Glomerular endothelial cell (primary cell): ENCODE measurements at regions not wholly inside any gene's neighbourhood (a gene's known extent, or its start where the extent isn't known, plus 50 kb on each side); places are given as distances from the start of the nearest gene placed in this dataset.
"Not testable (repeated sequence)": the region's sequence is repeated elsewhere in the genome, so short reads cannot be mapped to it uniquely, and the experiment has no call there.

Experiments used
- DNase-seq: peaks from one replicate; pipeline ENCODE4 v3.0.0-alpha.2; 2011; ENCODE audit warnings: low read depth, low spot score; ENCODE audit errors: extremely low read depth

DNA sequence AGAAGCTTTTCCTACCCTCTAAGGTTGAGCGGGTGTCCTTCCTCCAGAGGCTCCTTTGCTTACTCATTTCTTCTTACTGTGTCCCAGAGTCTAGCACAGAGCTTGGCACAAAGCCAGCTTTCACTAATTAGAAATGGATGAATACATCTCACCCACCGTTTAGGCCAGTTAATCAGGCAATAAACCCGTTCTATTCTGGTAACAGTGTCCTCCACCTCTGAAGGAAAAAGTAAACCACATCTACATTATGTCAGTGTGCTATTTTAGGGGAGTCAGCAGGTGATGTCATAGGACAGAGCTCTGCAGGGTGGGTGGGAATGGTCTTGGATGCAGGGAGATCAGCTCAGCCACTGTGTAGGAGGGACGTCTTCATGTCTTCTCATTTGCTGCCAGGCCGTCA, 109.2 kb downstream of the OSTF1 start:
- DNase-seq: no peak

DNA sequence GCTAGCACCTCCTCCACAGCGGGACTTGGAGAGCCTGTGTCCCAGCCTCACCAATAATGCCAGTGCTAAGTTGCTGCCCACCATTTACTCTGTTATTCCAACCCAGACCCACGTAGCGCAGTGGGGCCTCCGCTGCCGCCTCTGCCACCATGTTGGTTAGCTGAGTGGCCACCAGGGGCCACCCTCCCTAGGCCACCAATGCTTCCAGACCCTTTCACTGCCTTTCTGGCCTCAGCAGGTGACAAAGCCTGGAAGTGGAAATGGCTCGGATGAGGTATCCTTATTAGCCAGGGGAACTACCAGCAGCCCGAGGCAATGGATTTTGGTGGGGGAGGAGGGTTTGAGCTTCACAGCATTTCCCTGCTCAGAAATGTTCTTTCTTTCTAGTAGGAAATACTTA, 110.1 kb downstream of the OSTF1 start:
- no peak for DNase-seq

DNA sequence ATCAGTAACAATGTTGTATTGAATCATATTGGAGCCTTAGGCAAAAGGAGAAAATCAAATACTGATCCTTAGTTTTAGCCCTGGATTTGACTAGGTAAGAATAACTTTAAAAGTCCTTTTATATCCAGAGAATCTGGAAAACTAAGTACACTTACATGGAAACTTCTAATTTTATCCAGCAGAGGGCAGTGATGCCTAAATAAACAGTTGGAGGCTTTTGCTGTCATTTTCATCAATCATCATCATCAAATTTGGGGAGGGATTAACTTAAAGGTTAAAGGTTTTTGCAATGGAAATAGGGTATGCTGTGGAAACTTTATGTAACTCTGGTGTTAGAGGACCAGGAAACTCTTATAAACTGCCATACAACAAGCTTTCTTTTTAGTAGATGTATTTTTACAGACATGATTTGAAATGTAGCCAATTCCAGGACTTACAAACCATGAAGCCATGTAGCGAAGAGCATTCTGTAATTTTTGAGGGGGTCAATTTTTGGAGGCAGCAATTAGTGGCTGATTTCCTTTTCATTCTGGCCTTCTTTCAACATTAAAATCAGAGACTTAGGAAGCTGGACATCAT, 112.7 kb downstream of the OSTF1 start:
- peak; percentile 50 for DNase-seq

DNA sequence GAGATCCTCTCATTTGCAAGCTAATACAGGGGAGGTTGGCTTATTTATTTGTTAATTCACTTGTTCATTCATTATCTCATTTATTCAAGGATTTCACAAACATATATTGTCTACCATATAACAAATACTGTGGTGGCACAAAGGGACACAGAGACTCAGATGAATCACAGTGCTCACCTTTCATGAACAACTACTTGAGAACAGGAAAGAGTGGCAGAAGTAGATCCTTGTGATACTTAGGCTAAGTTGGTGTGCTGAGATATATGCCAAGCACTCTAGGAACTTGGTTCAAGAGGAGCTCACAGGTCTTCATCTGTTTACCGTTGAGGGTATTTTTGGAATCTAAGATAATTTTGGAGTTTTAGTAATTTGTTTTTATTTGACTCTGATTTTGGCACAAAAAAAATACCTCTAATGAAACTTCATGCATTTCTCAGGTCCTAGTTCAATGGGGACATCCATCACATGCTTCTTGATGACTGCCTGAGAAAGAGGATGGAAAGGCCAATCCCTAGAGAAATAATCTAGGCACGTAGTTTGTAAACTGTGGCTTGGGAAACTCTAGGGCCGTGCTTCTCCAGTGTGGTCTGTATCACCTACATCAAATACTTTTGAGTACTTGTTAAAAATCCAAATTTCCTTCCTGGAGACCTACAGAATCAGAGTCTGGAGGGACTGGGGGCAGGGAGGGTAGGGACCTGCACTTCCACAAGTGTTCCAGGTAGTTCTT, 113.3 kb downstream of the OSTF1 start:
- DNase-seq: no peak

DNA sequence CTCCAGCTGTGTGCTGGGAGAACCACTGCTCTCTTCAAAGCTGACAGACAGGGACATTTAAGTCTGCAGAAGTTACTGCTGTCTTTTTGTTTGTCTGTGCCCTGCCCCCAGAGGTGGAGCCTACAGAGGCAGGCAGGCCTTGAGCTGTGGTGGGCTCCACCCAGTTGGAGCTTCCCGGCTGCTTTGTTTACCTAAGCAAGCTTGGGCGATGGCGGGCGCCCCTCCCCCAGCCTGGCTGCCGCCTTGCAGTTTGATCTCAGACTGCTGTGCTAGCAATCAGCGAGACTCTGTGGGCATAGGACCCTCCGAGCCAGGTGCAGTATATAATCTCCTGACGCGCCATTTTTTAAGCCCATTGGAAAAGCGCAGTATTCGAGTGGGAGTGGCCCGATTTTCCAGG, 119.7 kb downstream of the OSTF1 start:
- not testable (repeated sequence) for DNase-seq

DNA sequence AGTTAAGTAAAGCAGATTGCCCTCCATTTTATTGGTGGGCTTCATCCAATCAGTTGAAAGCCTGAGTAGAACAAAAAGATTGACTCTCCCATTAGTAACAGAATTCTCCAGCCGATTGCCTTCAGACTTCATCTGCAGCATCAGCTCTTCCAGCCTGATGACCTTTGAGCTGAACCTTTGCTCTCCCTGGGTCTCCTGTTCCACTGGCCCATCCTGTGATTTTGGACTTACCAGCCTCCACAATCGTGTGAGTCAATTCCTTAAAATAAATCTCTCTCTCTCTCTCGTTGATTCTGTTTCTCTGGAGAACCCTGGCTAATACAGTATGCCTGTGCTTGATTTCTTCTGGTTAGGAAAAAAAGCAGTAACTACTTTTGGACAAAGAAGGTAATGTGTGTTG, 121.9 kb downstream of the OSTF1 start:
- no peak for DNase-seq

DNA sequence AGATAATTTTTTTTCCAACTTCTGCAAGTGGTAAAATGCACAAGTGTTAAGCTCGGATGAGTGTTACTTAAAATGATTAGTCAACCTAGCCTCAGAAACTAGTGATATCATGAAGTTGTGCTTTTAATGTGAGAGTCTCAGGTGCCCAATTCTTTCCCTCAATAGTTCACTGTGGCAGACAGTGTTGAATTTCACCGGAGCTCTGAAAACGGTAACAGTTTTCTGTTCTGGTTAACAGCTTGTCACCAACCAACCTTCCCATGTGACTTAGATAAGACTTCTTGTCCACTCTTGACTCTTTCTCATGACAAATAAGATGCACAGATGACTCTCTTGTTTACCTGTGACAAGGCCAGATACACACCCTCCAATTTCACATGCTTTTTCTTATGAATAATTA, 125.5 kb downstream of the OSTF1 start:
- no peak for DNase-seq

DNA sequence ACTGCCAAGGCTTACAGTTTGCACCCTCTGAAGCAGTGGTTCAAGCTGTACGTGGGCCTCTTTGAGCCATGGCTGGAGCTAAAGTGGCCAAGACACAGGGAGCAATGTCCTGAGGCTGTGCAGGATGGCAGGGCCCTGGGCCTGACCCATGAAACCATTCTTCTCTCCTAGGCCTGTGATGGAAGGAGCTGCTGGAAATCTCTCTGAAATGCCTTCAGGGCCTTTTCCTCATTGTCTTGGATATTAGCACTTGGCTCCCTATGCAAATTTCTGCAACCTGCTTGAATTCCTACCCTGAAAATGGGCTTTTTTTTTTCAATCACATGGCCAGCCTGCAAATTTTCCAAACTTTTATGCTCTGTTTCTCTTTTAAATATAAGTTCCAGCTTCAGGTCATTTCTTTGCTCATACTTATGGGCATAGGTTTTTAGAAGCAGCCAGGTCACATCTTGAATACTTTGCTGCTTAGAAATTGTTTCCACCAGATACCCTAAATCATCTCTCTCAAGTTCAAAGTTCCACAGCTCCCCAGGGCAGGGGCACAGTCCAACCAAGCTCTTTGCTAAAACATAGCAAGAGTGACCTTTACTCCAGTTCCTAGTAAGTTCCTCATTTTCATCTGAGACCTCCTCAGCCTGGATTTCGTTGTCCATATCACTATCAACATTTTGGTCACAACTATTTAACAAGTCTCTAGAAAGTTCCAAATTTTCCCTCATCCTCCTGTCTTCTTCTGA, 138.3 kb downstream of the OSTF1 start:
- DNase-seq: no peak

DNA sequence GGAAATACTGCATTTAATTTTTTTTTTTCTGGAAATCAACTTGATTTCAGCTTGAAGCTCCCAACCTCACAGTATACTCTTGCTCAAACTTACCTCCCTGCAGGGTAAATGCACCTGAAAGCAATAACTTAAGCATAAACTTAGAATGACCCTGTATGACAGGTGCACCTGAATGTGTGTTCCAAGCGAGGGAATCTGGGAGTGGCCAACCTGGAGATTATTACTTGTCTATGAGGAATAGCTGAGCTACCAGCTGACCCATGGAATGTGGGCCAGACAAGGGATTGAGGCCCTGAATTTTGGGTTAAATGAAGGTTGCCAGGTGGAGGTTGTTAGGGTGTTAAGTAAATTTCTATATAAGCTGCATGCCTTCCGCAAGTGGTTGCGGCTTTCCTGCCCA, 140.6 kb downstream of the OSTF1 start:
- no peak for DNase-seq

DNA sequence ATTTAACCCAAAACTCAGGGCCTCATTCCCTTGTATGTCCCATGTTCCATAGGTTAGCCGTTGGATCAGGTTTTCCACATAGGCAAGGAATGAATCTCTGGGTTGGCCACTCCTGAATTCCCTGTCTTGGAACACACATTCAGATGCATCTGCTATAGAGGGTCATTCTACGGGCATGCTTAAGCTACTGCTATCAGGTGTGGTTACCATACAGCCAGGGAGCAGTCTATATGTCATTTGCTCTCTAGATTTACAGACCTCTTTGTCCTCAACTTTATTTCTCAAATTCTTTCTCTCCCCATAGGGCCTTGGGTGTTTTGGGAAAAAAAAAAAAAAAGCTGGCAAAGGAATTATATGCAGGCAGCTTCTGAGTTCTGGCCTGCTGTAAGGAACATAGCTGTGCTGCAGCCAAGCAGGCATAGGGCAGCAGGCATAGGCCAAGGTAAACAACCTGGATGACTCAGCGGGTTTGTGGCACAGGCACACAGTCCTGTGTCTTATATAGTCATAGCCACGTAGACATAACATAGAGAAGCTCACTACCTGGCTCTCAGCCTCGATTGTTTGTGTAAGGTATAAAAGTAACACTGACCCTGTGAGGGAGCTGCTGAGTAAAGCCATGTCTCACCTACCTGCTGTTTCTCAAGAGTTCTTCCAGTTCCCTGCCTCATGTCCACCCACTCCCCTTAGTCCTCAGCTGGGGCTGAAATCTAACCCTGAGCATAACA, 141.5 kb downstream of the OSTF1 start:
- DNase-seq: no peak

DNA sequence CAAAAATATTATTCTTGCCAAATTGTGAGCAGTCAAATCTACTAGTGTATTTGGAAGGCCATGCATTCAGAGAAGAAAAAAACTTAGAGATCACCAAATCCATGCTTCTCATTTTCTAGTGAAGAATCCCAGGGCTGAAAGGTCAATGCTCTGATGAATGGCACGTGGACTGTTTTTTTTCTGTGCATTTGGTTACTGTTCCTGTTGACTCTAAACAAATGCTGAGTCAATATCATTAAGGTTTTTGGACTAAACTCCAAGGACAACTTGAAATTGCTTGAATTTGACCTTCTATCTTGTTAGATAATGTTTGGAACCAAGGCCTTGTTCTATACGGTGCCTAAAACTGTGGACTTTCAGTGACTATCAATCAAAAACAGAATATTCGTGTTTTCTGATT, 142.2 kb downstream of the OSTF1 start:
- no peak for DNase-seq

DNA sequence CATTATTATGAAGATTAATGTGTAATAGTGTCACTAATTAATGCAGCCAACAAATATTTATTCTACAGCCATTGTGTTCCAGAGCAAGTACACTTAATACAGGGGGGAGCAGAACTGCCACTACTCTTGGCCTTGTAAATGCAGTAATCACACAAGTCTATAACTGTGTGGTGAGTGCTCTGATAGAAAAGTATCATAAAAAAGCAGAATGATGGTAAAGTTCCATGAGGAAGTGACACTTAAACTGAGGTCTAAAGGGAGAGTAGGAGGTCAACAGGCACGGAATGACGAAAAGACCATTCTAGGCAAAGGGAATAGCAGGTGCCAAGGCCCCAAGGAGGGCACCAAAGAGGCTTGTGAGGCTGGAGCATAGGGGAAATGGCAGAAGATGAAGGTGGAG, 142.9 kb downstream of the OSTF1 start:
- DNase-seq: no peak

DNA sequence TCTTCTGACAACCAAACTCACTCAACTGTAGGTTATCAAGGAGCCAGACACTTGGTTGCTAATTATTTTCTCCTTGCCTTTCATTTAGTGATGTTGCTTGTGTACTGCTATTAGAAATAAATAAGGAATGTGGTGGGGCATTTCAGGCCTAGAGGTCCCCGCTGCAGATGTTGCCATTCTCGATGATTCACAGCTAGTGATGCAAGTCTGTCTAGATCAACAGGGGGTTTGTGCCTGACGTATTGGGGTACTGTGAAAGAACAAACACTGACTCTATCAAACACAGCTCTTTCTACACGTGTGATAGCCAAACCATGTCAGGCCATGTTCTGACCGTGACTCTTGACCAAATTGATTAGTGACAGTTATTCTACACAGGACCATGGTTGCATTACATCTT, 144.7 kb downstream of the OSTF1 start:
- DNase-seq: no peak

DNA sequence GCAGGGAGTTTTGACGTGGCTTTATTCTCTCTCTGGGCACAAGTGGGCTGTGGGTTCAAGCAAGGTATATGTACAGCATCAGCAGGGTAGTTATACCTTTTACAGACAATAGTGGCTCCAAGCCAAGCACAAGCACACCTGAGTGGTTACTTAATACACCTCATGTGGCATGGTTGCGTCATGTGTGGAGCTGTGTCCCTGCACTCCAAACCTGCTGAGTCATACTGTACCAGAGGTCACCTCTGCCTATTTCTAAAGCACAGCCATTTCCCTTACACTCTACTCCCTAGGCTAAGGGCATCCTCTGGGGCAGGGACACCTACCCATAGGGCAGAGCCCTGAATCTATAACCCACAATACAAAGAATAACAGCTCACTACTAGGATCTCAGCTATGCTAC, 147.3 kb downstream of the OSTF1 start:
- DNase-seq: no peak

DNA sequence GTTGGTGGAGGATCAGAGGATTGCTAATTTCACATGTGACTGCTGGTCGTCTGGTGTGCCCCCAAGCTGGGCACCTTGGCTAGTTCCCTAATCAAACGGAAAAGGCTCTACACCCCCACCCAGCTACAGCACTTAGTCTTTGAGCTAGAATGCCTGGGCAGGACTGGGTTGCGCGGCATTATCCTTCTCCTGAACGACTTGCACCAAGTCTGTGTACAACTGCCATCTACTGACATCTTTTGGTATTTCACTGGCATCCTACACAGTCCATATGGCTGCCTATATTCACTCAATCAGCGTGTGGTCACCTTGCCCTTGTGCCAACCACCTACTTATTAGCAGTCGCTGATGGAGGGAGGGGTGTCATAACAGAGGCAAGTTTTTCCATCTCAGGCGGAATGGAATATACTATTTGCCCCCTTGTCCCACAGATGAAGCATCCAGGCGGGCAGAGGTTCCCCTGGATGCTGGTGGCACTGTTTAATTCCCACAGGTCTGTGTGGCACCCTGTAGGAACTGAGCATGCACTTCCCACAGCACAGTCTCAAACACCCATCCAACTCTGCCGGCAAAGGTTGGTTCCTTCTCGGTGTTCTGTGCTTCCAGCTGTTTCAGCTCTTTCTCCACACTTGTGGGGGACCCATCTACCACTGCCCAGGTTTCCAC, 150.1 kb downstream of the OSTF1 start:
- DNase-seq: peak; percentile 68

DNA sequence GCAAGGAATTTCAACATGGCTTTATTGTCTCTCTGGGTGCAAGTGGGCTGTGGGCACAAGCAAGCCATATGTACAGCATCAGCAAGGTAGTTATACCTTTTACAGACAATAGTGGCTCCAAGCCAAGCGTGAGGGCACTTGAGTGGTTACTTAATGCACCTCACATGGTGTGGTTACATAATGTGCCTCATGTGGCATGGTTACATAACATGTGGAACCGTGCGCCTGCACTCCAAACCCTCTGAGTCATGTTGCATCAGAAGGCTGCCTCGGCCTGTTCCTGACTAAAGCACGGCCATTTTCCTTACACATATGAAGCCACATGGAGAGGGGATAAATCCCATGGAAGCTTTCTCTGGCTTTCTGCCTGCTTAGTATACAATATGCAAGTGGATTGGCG, 150.9 kb downstream of the OSTF1 start:
- DNase-seq: no peak

DNA sequence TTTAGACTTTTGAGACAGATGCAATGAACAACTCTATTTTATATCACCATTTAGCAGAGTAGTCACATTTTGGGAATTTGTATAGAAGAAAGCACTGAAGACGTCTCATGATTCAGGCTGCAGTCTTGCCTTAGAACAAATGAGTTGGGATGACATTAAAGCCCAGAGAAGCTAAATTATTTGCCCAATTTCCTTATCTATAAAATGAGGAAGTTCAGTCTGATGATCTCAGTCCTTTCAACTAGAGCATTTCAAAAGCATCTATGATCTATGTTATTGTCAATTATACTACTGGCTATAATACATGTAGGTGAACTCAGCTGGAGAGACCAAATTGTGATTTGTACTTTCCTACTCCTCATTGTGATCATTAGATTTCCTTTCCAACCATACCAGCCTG, 154.1 kb downstream of the OSTF1 start:
- no peak for DNase-seq

DNA sequence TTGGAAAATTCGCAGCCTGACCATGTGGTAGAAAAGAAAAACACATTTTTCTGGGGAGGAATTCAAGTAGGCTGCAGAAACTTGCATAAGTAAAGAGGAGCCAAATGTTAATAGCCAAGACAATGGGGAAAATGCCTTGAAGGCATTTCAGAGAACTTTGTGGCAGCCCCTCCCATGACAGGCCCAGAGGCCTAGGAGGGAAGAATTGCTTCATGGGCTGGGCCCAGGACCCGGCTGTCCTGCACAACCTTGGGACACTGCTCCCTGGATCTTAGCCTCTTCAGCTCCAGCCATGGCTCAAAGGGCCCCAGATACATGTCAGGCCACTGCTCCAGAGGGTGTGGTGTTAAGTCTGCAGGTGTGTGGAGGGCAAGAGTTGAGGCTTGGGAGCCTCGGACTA, 158.6 kb downstream of the OSTF1 start:
- no peak for DNase-seq

DNA sequence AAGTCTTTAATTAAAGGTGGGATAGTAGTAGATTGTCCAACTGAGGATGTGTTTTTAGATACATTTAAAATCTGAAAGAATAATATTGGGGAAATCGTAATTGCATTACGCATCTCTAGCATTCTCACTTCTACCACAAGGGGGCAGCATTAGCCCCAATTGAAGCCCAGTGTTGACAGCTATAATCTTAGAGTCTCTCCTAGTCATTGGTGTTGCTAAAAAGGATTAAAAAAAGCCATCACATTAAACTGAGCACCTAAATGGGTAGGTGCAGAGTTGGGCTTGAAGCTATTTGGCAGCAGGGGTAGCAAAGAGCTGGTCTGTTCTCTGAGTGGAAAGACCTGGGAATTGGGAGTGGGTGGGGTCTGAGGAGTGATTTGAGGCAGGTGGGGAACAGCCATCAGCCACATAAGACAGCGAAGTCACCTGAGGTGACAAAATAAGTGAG, 177.2 kb downstream of the OSTF1 start:
- DNase-seq: peak; percentile 36

DNA sequence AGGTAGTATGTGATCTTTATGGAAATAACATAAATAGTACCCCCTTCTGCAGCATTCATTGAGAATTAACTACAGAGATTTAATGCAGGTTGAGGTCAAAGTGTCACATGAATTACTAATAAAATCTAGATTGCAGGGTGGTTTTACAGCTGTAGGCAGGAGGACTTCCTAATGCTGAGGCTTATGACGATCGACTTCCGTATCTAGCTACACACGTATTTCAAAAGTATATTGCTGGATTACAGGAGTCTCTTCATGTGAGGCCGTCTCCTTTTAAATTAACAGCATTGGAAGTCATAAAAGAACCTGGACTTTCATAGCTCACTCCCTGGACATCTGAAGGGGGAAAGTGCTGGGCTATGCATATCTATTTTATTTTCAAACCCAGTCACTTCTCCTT, 180.9 kb downstream of the OSTF1 start:
- no peak for DNase-seq

DNA sequence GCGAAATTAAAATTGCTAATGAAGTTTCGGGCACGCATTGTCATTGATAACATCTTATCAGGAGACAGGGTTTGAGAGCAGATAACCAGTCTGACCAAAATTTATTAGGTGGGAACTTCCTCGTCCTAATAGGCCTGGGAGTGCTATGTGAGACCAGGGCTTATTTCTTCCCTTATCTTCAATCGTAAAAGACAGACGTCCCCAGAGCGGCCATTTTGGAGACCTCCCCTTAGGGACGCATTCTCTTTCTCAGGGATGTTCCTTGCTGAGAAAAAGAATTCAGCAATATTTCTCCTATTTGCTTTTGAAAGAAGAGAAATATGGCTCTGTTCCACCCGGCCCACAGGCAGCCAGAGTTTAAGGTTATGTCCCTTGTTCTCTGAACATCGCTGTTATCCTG, 184.7 kb downstream of the OSTF1 start:
- DNase-seq: not testable (repeated sequence)
